ENCODE measurements at regions not wholly inside any gene's neighbourhood (a gene's known extent, or its start where the extent isn't known, plus 50 kb on each side); places are given as distances from the start of the nearest gene placed in this dataset.
A peak's percentile ranks its signal among the peaks of the same experiment; 100 is the strongest.
"Not testable (repeated sequence)": the region's sequence is repeated elsewhere in the genome, so short reads cannot be mapped to it uniquely, and the experiment has no call there.

DNA sequence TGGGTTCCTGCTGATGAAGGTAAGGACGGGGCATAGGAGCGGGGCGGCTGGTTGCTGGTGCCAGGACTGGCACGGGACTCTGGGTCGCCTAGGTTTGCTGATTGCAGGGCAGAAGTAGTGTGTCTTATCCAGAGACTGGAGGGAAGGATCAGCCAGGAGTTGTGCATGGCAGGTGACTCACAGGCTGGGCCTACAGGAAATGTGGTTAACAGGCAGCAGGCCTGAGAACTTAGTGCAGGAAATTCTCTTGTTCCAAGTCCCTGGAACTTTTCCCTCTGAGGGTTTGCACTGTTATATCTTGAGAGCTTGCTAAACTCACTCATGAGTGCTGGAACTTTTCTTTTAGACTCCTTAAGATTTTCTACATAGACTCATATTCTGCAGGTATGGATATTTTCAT, 95.1 kb downstream of the ANXA2R start:
- Histone ChIP-seq H3K4me1 (ENCODE audit: insufficient read depth, low read length) (peaks cover 35% of the 10 kb centered on the region), H2AFZ (ENCODE audit: low read length) (peak overlapping the region; percentile 46), H3K27me3 (ENCODE audit: low read length) (no peaks in the 10 kb centered on the region), H3K9ac (ENCODE audit: low read length) (no peak overlapping the region), H3K4me2 (ENCODE audit: low read length) (peak overlapping the region; percentile 52), H3K36me3 (ENCODE audit: low read depth, low read length) (no peaks in the 10 kb centered on the region), H3K4me3 (ENCODE audit: low read length) (no peak overlapping the region), H3K9me2 (replicated peaks; ENCODE audit: low read length) (no peaks in the 10 kb centered on the region), H3K79me2 (ENCODE audit: low read length) (no peaks in the 10 kb centered on the region), H3F3A (ENCODE audit: low read length, unreplicated experiment) (peaks cover 9% of the 10 kb centered on the region), H4K20me1 (ENCODE audit: low read length) (no peaks in the 10 kb centered on the region), H3K27ac (ENCODE audit: low read length) (peak overlapping the region; percentile 55), H3K9me3 (ENCODE audit: low read length) (no peaks in the 10 kb centered on the region)
- TF ChIP-seq CTCF (conservative IDR thresholded peaks at IDR 0.05; ENCODE audit: low read depth, low read length) = no peak
- TF ChIP-seq EZH2 (IDR thresholded peaks at IDR 0.05; ENCODE audit: low read length, unreplicated experiment) = no peak
- TF ChIP-seq EZH2phosphoT487 (IDR thresholded peaks at IDR 0.05; ENCODE audit: borderline replicate concordance, low read length) = no peak
- intact Hi-C loops (cut with micrococcal nuclease) = loop anchor here (1.0 kb wide), 1 partner anchor 33 kb away; no protein-coding TSS in a partner anchor
- POLR2A ChIA-PET (ENCODE audit: unreplicated experiment) = no interaction called here
- DNase-seq (peak; percentile 91), ATAC-seq (peak; percentile 89)
- BruUV-seq (replicated peaks) = no TSS peak
- CTCF ChIA-PET = no interaction called here

DNA sequence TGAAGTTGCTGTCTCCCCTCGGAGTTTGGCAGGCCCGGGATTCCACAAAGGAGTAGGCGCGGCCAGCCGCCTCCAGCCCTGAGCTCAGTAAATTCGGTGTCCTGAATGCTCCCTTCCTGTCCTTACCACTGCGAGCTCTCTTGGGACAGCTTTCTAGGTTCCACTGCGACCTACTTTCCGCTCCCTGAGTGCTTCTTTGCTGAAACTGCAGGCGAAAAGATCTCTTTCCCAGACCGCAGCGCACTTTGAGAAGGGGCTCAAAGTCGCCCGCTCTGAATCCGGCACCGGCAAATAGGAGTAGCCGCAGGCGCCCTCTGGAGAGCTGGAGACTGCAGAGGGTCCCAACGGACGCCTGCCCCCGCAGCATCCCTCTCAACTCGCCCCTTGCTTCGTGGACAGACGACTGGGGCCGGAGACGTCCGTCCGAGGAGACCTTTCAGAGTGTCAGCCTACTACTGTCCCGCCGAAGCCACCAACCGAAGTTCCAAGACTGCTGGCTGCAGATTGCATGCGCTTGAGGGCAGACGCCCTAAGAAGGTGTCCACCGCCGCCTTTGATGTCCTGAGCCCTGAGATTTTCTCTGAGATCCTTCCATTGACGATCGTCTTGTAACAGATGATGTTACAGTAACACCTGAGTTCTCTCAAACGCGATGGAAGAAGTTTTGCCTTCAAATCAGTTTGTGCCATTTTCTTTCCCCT, 96.0 kb downstream of the ANXA2R start:
- H3K9ac ChIP-seq (ENCODE audit: low read length) = no peak overlapping the region
- TF ChIP-seq EZH2 (IDR thresholded peaks at IDR 0.05; ENCODE audit: low read length, unreplicated experiment) = no peak
- no peak for TF ChIP-seq EZH2phosphoT487 (IDR thresholded peaks at IDR 0.05; ENCODE audit: borderline replicate concordance, low read length)
- no peak for TF ChIP-seq CTCF (conservative IDR thresholded peaks at IDR 0.05; ENCODE audit: low read depth, low read length)
- H3K27ac ChIP-seq (ENCODE audit: low read length) = no peak overlapping the region
- intact Hi-C loops (cut with micrococcal nuclease) = no loop called here
- H3K9me2 ChIP-seq (replicated peaks; ENCODE audit: low read length) = no peaks in the 10 kb centered on the region
- BruUV-seq (replicated peaks) = no TSS peak
- H4K20me1 ChIP-seq (ENCODE audit: low read length) = no peaks in the 10 kb centered on the region
- H3K4me3 ChIP-seq (ENCODE audit: low read length) = no peak overlapping the region
- H3K9me3 ChIP-seq (ENCODE audit: low read length) = no peaks in the 10 kb centered on the region
- ChIA-PET CTCF (no interaction called here), POLR2A (ENCODE audit: unreplicated experiment) (no interaction called here)
- no peak overlapping the region for H3K4me2 ChIP-seq (ENCODE audit: low read length)
- DNase-seq = no peak
- no peaks in the 10 kb centered on the region for H3K27me3 ChIP-seq (ENCODE audit: low read length)
- no peak for ATAC-seq
- peaks cover 4% of the 10 kb centered on the region for H3F3A ChIP-seq (ENCODE audit: low read length, unreplicated experiment)
- peaks cover 26% of the 10 kb centered on the region for H3K4me1 ChIP-seq (ENCODE audit: insufficient read depth, low read length)
- H3K36me3 ChIP-seq (ENCODE audit: low read depth, low read length) = no peaks in the 10 kb centered on the region
- H2AFZ ChIP-seq (ENCODE audit: low read length) = no peak overlapping the region
- no peaks in the 10 kb centered on the region for H3K79me2 ChIP-seq (ENCODE audit: low read length)

GRCh38 chr5:42940853-42941252, 99.3 kb downstream of the ANXA2R start:
- intact Hi-C loops (cut with micrococcal nuclease) = no loop called here
- TF ChIP-seq CTCF (conservative IDR thresholded peaks at IDR 0.05; ENCODE audit: low read depth, low read length) = no peak
- TF ChIP-seq EZH2phosphoT487 (IDR thresholded peaks at IDR 0.05; ENCODE audit: borderline replicate concordance, low read length) = no peak
- TF ChIP-seq EZH2 (IDR thresholded peaks at IDR 0.05; ENCODE audit: low read length, unreplicated experiment) = no peak
- H3K9me3 ChIP-seq (ENCODE audit: low read length) = no peaks in the 10 kb centered on the region
- ATAC-seq (no peak), DNase-seq (peak; percentile 15)
- no peaks in the 10 kb centered on the region for H3K36me3 ChIP-seq (ENCODE audit: low read depth, low read length)
- H3K27ac ChIP-seq (ENCODE audit: low read length) = no peak overlapping the region
- H3K9ac ChIP-seq (ENCODE audit: low read length) = no peak overlapping the region
- no peaks in the 10 kb centered on the region for H3K79me2 ChIP-seq (ENCODE audit: low read length)
- no peak overlapping the region for H3K4me3 ChIP-seq (ENCODE audit: low read length)
- H3F3A ChIP-seq (ENCODE audit: low read length, unreplicated experiment) = peaks cover 4% of the 10 kb centered on the region
- no peaks in the 10 kb centered on the region for H4K20me1 ChIP-seq (ENCODE audit: low read length)
- no peak overlapping the region for H3K4me2 ChIP-seq (ENCODE audit: low read length)
- CTCF ChIA-PET = no interaction called here
- H3K9me2 ChIP-seq (replicated peaks; ENCODE audit: low read length) = no peaks in the 10 kb centered on the region
- peaks cover 19% of the 10 kb centered on the region for H3K4me1 ChIP-seq (ENCODE audit: insufficient read depth, low read length)
- no TSS peak for BruUV-seq (replicated peaks)
- H3K27me3 ChIP-seq (ENCODE audit: low read length) = no peaks in the 10 kb centered on the region
- no peak overlapping the region for H2AFZ ChIP-seq (ENCODE audit: low read length)
- POLR2A ChIA-PET (ENCODE audit: unreplicated experiment) = interaction anchor here (1.0 kb wide), 1 partner anchor 10 kb away, joined by 6 read pairs; no protein-coding TSS in a partner anchor

DNA sequence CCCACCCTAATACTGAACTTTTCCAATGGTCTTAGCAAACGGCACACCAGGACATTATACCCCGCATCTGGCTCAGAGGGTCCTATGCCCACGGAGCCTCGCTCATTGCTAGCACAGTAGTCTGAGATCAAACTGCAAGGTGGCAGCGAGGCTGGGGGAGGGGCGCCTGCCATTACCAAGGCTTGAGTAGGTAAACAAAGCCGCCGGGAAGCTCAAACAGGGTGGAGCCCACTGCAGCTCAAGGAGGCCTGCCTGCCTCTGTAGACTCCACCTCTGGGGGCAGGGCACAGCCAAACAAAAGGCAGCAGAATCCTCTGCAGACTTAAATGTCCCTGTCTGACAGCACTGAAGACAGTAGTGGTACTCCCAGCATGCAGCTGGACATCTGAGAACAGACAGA, 108.1 kb downstream of the ANXA2R start:
- H3K9me2 ChIP-seq (replicated peaks; ENCODE audit: low read length); H3K4me3 ChIP-seq (ENCODE audit: low read length); CTCF ChIA-PET; H3F3A ChIP-seq (ENCODE audit: low read length, unreplicated experiment); H3K4me2 ChIP-seq (ENCODE audit: low read length); ATAC-seq; BruUV-seq (replicated peaks); H3K27ac ChIP-seq (ENCODE audit: low read length); H3K27me3 ChIP-seq (ENCODE audit: low read length); H3K9me3 ChIP-seq (ENCODE audit: low read length); H3K4me1 ChIP-seq (ENCODE audit: insufficient read depth, low read length); intact Hi-C loops (cut with micrococcal nuclease); H2AFZ ChIP-seq (ENCODE audit: low read length); DNase-seq; H3K9ac ChIP-seq (ENCODE audit: low read length); H4K20me1 ChIP-seq (ENCODE audit: low read length); POLR2A ChIA-PET (ENCODE audit: unreplicated experiment); H3K79me2 ChIP-seq (ENCODE audit: low read length); H3K36me3 ChIP-seq (ENCODE audit: low read depth, low read length): not testable (repeated sequence)

All from PC-3 (cell line).